ENCODE measurements at regions not wholly inside any gene's neighbourhood (a gene's known extent, or its start where the extent isn't known, plus 50 kb on each side); places are given as distances from the start of the nearest gene placed in this dataset.

- DNase-seq (ENCODE audit: low spot score): no peak
These were observed 98.3 kb upstream of the ANKRD50 start for GRCh38 chr4:124810827-124811226.

DNA sequence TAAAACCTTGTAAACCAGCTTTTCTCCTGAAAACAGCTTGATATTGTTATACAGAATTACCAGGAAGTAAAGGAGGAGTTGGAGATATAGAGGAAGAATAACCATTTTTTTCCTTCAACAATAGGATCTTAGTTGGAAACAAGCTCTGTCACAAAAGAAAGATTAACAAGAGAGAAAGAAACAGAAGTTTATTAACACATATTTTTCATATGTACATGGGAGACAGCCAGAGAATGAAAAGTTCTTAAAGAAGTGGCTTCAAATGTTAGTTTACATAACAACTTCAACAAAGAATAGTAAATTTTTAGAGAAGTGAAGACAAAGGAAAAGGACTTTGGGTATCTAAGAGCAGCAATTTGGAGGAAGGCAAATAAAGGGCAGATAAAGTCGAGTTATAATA is 94.9 kb upstream of the ANKRD50 start:
- no peak for DNase-seq (ENCODE audit: low spot score)

- DNase-seq (ENCODE audit: low spot score): no peak
These were observed 93.9 kb upstream of the ANKRD50 start for GRCh38 chr4:124806403-124806802.

- DNase-seq (ENCODE audit: low spot score): no peak
These were observed 92.1 kb upstream of the ANKRD50 start for GRCh38 chr4:124804584-124804983.

DNA sequence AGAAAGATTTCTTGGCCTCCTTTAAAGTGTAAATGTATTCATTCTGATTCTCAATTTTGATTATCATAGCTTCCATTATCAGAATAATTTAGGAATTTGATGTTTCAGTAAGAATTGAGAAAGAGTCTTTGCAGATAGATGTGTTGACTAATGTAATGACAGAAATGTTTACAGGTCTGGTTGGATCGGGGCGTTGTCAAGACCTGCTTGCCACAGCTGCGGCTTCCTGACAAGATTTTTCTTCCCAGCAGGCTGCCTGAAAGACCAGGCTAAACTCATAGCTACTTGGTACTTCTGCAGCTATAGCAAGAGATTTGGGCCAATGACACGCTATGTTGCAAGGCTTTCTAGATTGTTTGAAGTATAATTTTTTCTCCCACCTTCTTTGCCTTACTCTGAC is 91.5 kb upstream of the ANKRD50 start:
- no peak for DNase-seq (ENCODE audit: low spot score)

DNA sequence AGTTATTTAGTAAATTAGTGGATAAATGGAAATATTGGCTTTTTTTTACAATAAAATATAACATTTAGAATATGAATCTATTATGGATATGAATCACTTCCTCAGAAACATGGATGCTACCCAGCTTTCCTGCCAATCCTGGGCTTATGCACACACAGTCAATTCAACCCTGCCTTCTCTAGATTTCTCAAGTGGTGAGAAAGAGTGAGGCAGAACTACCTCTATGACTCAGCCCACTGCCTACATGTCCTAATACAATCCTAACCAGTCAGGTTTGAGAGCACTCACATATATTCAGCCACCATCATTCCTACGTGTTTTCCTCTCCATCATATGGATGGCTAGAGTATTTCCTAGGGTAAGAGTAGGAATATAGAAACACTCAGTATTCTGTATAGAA is 91.1 kb upstream of the ANKRD50 start:
- no peak for DNase-seq (ENCODE audit: low spot score)

DNA sequence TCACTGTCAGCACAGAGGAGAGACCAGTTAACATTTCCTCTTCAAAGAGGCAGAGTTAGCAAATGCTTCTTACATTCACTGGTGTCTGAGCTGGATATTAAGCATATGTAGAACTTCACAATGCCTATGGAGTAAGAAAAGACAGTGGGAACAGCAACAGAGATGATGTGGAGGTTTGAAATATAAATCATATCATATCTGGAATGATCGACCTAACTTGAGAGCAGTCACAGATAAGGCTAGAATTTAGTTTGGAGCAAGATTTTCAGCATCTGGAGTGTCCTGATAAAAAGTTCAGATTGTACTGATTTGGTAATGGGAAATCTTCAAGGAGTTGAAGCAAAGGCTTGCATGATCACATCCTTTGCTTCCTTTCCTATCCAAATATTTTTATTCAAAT is 90.5 kb upstream of the ANKRD50 start:
- DNase-seq (ENCODE audit: low spot score): no peak

DNA sequence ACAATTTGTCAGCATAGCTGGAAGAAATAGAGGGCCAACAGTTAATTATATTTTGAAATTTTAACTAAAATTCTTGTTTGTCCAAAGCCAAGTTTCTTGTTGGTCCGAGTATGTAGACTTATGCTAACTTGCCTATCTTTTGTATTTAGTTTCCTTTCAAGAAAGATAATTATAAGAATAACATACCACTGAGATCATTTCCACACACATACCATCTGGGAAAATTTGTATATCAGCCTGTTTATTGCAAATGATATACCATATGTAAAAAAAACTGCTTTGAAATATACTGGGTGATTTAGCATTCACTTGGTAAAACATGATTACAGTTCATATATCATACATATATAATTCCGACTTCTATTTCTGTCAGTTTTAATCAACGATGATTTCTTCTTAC is 84.7 kb upstream of the ANKRD50 start:
- DNase-seq (ENCODE audit: low spot score): no peak

- no peak for DNase-seq (ENCODE audit: low spot score)
These were observed 77.9 kb upstream of the ANKRD50 start for GRCh38 chr4:124790471-124790870.

DNA sequence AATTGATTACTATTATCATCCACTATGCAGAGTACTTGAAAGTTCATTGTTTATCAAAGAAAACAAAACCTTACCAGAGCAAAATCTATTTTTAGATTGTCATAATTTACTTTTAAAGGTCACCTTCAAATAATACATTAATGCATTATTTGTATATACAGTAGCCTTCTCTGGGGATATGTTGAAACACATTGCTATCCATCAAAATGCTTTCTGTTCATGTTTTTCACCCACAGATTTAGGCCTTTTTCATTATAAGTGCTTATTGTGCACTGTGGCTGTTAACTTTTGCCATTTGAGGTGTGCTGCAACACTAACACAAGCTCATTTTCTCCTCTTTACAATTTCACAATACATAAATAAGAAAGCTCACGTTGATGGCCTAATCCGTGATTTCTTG is 74.1 kb upstream of the ANKRD50 start:
- DNase-seq (ENCODE audit: low spot score): no peak

DNA sequence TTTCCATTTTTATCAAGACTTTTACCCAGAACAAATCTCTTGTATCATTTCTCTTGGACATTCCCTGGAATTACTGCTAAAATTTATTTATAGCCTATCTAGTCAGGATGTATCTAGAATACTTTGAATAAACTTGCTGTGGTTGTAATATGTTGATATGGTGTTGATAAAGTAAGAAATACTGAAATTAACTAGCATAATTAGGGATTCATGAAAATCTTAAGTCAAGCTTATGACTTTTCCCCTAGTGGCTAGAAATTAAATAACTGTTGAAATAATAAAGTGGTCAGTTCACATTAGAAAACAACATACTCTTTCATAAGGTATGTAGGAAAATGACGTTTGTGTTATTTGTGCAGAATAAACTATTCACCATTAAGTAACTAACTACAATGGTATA is 73.1 kb upstream of the ANKRD50 start:
- DNase-seq (ENCODE audit: low spot score): no peak

DNA sequence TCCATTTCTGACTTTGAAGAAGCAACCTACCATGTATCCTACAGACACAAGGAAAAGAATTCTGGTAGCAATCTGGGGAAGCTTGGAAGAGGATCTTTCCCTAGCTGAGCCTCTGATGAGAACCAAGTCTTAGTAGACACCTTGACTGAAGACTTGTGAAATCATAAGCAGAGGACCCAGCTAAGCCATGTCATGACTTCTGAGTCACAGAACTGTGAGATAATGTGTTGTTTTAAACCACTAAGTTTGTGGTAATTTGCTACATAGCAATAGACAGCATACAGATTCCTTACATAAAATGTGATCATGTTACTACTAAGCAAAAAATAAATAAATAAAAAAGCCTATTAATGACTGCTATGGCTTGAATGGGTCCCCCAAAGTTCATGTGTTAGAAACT is 71.3 kb upstream of the ANKRD50 start:
- DNase-seq (ENCODE audit: low spot score): no peak

DNA sequence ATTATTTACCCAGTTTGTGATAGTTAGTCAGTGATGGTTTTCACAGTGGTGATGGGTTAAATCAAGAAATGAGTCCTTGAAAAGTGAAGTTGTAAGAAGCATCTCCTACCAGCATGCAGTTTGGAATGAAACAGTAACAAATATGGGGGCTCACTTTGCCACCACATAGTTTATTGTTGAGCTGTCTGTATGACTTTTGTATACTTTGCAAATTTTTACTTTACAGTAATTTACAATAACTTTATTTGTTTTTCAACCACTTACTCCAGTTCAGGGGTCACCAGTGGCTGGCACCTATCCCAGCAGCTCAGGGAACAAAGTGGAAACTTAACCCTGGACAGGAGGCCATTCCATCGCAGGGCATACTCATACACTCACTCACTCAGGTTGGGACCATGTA is 64.5 kb upstream of the ANKRD50 start:
- DNase-seq (ENCODE audit: low spot score): no peak

DNA sequence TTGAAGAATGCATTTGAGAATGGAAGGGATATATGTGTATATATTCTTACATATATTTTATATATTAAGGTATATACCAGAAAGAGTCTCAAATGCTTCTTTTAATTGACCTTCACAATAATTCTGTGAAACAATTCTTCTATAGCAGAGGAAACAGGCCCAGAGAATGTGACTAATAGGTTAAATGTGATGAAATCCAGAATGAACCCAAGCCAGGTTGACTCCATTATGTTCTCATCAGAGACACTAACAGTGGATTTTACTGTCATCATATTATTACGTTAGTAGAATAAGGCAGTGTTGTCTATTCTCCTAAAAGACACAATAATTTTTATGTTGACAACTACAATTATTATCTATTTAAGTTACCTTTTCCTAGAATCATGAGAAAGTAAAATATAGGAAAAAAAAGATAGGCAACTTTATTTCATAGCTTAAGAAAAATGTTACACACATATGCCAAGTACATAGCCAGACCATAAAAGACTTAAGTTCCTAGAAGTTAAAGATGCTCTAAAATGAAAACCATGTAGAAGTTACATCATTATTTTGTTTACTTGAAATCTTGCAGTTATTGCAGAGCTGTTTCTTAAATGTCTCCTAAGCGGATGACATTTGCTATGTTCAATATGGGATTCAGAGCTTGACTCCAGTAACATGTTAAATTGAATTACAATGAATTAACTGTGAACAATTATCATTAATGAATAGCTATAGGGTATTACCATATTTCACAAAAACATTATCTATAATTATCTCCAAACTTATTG is 56.2 kb upstream of the ANKRD50 start:
- no peak for DNase-seq (ENCODE audit: low spot score)

DNA sequence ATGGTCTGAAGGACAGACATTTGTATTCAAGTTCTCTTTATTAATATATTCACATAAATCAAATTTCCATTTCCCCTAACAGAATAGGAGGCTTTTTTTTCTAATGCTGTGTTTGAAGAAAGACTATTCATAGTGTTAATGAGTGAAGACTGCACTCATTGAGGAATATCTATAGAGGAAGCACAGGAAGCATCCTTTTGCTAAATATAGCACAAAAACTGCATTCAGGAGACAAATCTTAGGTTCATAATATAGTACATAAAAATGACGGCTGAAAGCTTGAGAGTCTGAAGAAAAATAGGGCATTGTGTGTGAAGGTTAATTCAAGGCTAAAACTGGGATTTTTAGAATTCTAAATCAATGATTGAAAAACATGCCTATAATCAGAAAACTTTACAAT is 50.4 kb upstream of the ANKRD50 start:
- DNase-seq (ENCODE audit: low spot score): no peak
